AG04450 (cell line): ENCODE measurements at regions not wholly inside any gene's neighbourhood (a gene's known extent, or its start where the extent isn't known, plus 50 kb on each side); places are given as distances from the start of the nearest gene placed in this dataset.

Source experiments
- CTCF ChIA-PET: fragments of 300-600, 350-600 bp; formaldehyde crosslinking; extraction: SDS; loops from one replicate; lab custom pipeline; 2022; ENCODE audit warnings: antibody characterized with exemption, inconsistent platforms; lab: Charles Lee
- POLR2A ChIA-PET: fragments of 350-600 bp; formaldehyde crosslinking; extraction: SDS; loops from one replicate; lab custom pipeline; 2021; ENCODE audit warnings: antibody characterized with exemption, inconsistent platforms; lab: Yijun Ruan, JAX
- DNase-seq: peaks from one replicate; pipeline ENCODE4 v3.0.0-alpha.2; 2011; ENCODE audit warnings: low read depth, low spot score
- H3K27ac ChIP-seq: one replicate; pipeline ENCODE4 v1.5.1; 2012; ENCODE audit warnings: low read depth, low read length, control low read depth
- H3K27me3 ChIP-seq: one replicate; pipeline ENCODE4 v1.6.0; 2012; ENCODE audit warnings: low read length; ENCODE audit not compliant: control insufficient read depth, insufficient read depth
- H3K4me3 ChIP-seq: 2 replicates; pipeline ENCODE4 v1.5.1; 2011; ENCODE audit warnings: mild to moderate bottlenecking, low read depth, low read length, control low read depth
- H3K9me3 ChIP-seq: 2 replicates; pipeline ENCODE4 v1.5.1; 2012; ENCODE audit warnings: low read length; ENCODE audit not compliant: control insufficient read depth, insufficient read depth
- CTCF ChIP-seq: IDR thresholded peaks from 2 replicates; pipeline ENCODE4 v1.5.1; 2011; ENCODE audit warnings: low read depth, low read length, control low read depth, inconsistent platforms

- H3K4me3 ChIP-seq, result no peak overlapping the region
- H3K27ac ChIP-seq, result no peak overlapping the region
- CTCF ChIA-PET, result interaction anchor here (0.6 to 3.3 kb wide), 86 partner anchors 9 to 626 kb away, joined by 3 to 87 read pairs (median 4); partner anchors contain the start of genes MACF1, NDUFS5 and PABPC4
These were observed 72.5 kb downstream of the NDUFS5 start for GRCh38 chr1:39098546-39099250.

GRCh38 chr1:39102537-39103327 lies 76.6 kb downstream of the NDUFS5 start:
- ChIA-PET CTCF (interaction anchor here (0.6 to 3.3 kb wide), 14 partner anchors 8 to 436 kb away, joined by 3 to 36 read pairs (median 4); partner anchors contain the start of gene MACF1), POLR2A (interaction anchor here (0.7 kb wide), 1 partner anchor 103 kb away, joined by 3 read pairs; no protein-coding TSS in a partner anchor)
- no peaks in the 10 kb centered on the region for H3K27me3 ChIP-seq
- peak overlapping the region; percentile 78 for H3K27ac ChIP-seq
- peak; percentile 75 for TF ChIP-seq CTCF
- H3K4me3 ChIP-seq, result no peak overlapping the region
- DNase-seq, result no peak
- H3K9me3 ChIP-seq, result no peaks in the 10 kb centered on the region; the same call in 1 of the 2 replicates

More at GRCh38 chr1:39098546-39099250, 72.5 kb downstream of the NDUFS5 start:
- H3K9me3 ChIP-seq, result no peaks in the 10 kb centered on the region
- no peaks in the 10 kb centered on the region for H3K27me3 ChIP-seq
- TF ChIP-seq CTCF, result peak; percentile 80
- DNase-seq, result peak; percentile 82
- POLR2A ChIA-PET, result interaction anchor here (0.5 to 0.7 kb wide), 2 partner anchors 87 to 470 kb away, joined by 3 to 4 read pairs; no protein-coding TSS in a partner anchor

GRCh38 chr1:39103328-39104157 lies 77.4 kb downstream of the NDUFS5 start:
- H3K4me3 ChIP-seq, result no peak overlapping the region; the same call in 1 of the 2 replicates
- no peaks in the 10 kb centered on the region for H3K27me3 ChIP-seq
- no peak for TF ChIP-seq CTCF
- ChIA-PET POLR2A (no interaction called here), CTCF (interaction anchor here (0.7 to 3.3 kb wide), 7 partner anchors 89 to 435 kb away, joined by 3 to 36 read pairs (median 5); partner anchors contain the start of gene MACF1)
- DNase-seq, result no peak
- no peaks in the 10 kb centered on the region; the same call in 1 of the 2 replicates for H3K9me3 ChIP-seq
- H3K27ac ChIP-seq, result peak overlapping the region; percentile 78

GRCh38 chr1:39104158-39105060 lies 78.3 kb downstream of the NDUFS5 start:
- CTCF ChIA-PET, result interaction anchor here (0.7 to 3.3 kb wide), 7 partner anchors 12 to 307 kb away, joined by 3 to 36 read pairs (median 4); partner anchors contain the start of gene MACF1
- DNase-seq, result no peak
- TF ChIP-seq CTCF, result no peak
- peak overlapping the region; percentile 84 for H3K27ac ChIP-seq
- no peaks in the 10 kb centered on the region; the same call in 1 of the 2 replicates for H3K9me3 ChIP-seq
- H3K27me3 ChIP-seq, result no peaks in the 10 kb centered on the region
- POLR2A ChIA-PET, result no interaction called here
- peak overlapping the region; percentile 84 for H3K4me3 ChIP-seq
